ENCODE measurements at regions not wholly inside any gene's neighbourhood (a gene's known extent, or its start where the extent isn't known, plus 50 kb on each side); places are given as distances from the start of the nearest gene placed in this dataset.
"Not testable (repeated sequence)": the region's sequence is repeated elsewhere in the genome, so short reads cannot be mapped to it uniquely, and the experiment has no call there.

DNA sequence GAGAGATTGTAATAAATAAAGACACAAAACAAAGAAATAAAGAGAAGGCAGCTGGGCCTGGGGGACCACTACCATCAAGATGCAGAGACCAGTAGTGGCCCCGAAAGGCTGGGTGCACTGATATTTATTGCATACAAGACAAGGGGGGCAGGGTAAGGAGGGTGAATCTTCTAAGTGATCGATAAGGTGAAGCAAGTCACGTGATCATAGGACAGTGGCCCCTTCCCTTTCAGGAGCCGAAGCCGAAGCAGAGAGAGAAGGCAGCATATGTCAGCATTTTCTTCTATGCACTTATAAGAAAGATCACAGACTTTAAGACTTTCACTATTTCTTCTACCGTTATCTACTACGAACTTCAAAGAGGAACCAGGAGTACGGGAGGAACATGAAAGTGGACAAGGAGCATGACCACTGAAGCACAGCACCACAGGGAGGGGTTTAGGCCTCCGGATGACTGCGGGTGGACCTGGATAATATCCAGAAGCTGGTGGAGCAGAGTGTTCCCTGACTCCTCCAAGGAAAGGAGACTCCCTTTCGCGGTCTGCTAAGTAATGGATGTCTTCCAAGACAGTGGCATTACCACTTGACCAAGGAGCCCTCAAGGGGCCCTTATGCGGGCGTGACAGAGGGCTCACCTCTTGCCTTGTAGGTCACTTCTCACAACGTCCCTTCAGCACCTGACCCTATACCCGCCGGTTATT is 126.4 kb downstream of the RBM46 start:
- H3K9me3 ChIP-seq (ENCODE audit: control insufficient read depth, low read length); ATAC-seq; intact Hi-C loops (cut with DNase I); H3K27ac ChIP-seq (ENCODE audit: low read length); H3K4me3 ChIP-seq (ENCODE audit: low read length); H3K27me3 ChIP-seq (ENCODE audit: control insufficient read depth, insufficient read depth); DNase-seq; H3K4me1 ChIP-seq (ENCODE audit: control insufficient read depth, insufficient read depth, low read length): not testable (repeated sequence)
- WGBS, result 88% methylated on average over 17 of the region's 17 CpGs

GRCh38 chr4:154908168-154908567 is 127.1 kb downstream of the RBM46 start:
- Histone ChIP-seq H3K27me3 (ENCODE audit: control insufficient read depth, insufficient read depth) (no peaks in the 10 kb centered on the region), H3K4me1 (ENCODE audit: control insufficient read depth, insufficient read depth, low read length) (no peaks in the 10 kb centered on the region), H3K27ac (ENCODE audit: low read length) (no peak overlapping the region), H3K4me3 (ENCODE audit: low read length) (no peak overlapping the region), H3K9me3 (ENCODE audit: control insufficient read depth, low read length) (no peaks in the 10 kb centered on the region)
- 91% methylated on average over 1 of the region's 1 CpG for WGBS
- DNase-seq (no peak), ATAC-seq (no peak)
- intact Hi-C loops (cut with DNase I), result no loop called here

GRCh38 chr4:154911097-154911496 is 130.0 kb downstream of the RBM46 start:
- H3K4me3 ChIP-seq (ENCODE audit: low read length), result no peak overlapping the region
- 60% methylated on average over 1 of the region's 1 CpG for WGBS
- H3K27ac ChIP-seq (ENCODE audit: low read length), result no peak overlapping the region
- no peaks in the 10 kb centered on the region for H3K4me1 ChIP-seq (ENCODE audit: control insufficient read depth, insufficient read depth, low read length)
- ATAC-seq, result no peak
- H3K9me3 ChIP-seq (ENCODE audit: control insufficient read depth, low read length), result no peaks in the 10 kb centered on the region
- DNase-seq, result no peak
- no peaks in the 10 kb centered on the region for H3K27me3 ChIP-seq (ENCODE audit: control insufficient read depth, insufficient read depth)
- intact Hi-C loops (cut with DNase I), result no loop called here

DNA sequence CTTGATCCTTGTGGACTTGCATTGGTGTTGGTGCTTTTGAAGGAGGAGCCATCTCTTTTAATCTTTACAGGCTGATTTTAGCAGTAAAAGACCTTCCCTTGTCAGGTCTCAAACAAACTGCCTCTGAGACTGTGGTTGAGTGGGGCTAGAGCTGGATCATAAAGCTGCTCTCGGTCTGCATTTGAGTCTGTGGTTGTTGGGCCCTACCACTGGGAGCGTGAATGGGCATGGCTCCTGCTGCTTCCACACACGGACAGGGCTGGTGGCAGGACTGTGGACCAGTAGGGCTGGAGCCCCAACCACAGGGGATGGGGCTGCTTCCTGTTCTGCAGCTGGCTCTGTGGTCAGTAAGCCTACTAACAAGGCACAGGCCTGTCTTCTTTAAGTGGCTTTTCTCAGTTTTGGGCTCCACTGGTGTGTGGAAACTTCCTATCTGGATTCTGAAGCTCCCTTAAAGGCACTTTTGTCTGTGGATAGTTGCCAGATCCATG is 130.6 kb downstream of the RBM46 start:
- intact Hi-C loops (cut with DNase I), result no loop called here
- no peak overlapping the region for H3K4me3 ChIP-seq (ENCODE audit: low read length)
- no peak for ATAC-seq
- DNase-seq, result no peak
- no peak overlapping the region for H3K27ac ChIP-seq (ENCODE audit: low read length)
- no peaks in the 10 kb centered on the region for H3K4me1 ChIP-seq (ENCODE audit: control insufficient read depth, insufficient read depth, low read length)
- no peaks in the 10 kb centered on the region for H3K9me3 ChIP-seq (ENCODE audit: control insufficient read depth, low read length)
- WGBS, result 59% methylated on average over 3 of the region's 3 CpGs
- H3K27me3 ChIP-seq (ENCODE audit: control insufficient read depth, insufficient read depth), result no peaks in the 10 kb centered on the region

- no peaks in the 10 kb centered on the region for H3K9me3 ChIP-seq (ENCODE audit: control insufficient read depth, low read length)
- intact Hi-C loops (cut with DNase I), result no loop called here
- H3K27ac ChIP-seq (ENCODE audit: low read length), result no peak overlapping the region
- DNase-seq (no peak), ATAC-seq (no peak)
- no peak overlapping the region for H3K4me3 ChIP-seq (ENCODE audit: low read length)
- 83% methylated on average over 3 of the region's 3 CpGs for WGBS
- H3K27me3 ChIP-seq (ENCODE audit: control insufficient read depth, insufficient read depth), result no peaks in the 10 kb centered on the region
- H3K4me1 ChIP-seq (ENCODE audit: control insufficient read depth, insufficient read depth, low read length), result no peaks in the 10 kb centered on the region
Observed at GRCh38 chr4:154916068-154916467, 135.0 kb downstream of the RBM46 start.

DNA sequence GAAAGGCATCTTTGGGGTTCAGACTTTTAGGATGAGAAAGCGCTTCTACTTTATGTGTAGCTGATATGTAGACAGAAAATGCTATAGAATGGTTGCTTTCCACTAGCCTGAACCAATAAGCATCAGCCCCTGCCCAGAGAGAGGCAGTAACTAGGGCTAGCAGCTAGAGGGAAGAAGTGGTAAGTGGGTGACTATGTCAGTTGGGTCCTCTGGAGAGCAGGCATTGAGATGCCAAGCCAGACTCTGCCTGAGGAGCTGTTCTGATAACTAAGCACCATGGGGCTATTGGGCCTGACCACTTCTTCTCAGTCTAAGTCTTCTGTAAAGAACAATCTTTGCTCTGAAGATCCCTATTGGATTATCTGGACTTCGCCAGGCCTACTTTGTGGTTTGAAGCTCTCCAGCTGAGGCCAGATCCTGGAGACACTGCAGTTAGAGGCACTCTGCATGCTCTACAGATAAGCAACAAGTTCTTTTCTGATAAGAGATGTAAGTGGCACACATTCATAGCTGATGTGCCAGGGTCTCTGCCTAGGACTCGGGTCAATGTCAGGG is 146.1 kb downstream of the RBM46 start:
- Histone ChIP-seq H3K4me3 (ENCODE audit: low read length) (no peak overlapping the region), H3K27me3 (ENCODE audit: control insufficient read depth, insufficient read depth) (no peaks in the 10 kb centered on the region), H3K9me3 (ENCODE audit: control insufficient read depth, low read length) (no peaks in the 10 kb centered on the region), H3K4me1 (ENCODE audit: control insufficient read depth, insufficient read depth, low read length) (no peaks in the 10 kb centered on the region), H3K27ac (ENCODE audit: low read length) (no peak overlapping the region)
- DNase-seq (no peak), ATAC-seq (no peak)
- WGBS, result 87% methylated on average over 3 of the region's 3 CpGs
- intact Hi-C loops (cut with DNase I), result no loop called here

- H3K9me3 ChIP-seq (ENCODE audit: control insufficient read depth, low read length), result no peaks in the 10 kb centered on the region
- no peak overlapping the region for H3K4me3 ChIP-seq (ENCODE audit: low read length)
- no peaks in the 10 kb centered on the region for H3K27me3 ChIP-seq (ENCODE audit: control insufficient read depth, insufficient read depth)
- no peaks in the 10 kb centered on the region for H3K4me1 ChIP-seq (ENCODE audit: control insufficient read depth, insufficient read depth, low read length)
- no peak overlapping the region for H3K27ac ChIP-seq (ENCODE audit: low read length)
- no peak for ATAC-seq
- 56% methylated on average over 6 of the region's 6 CpGs for WGBS
- intact Hi-C loops (cut with DNase I), result no loop called here
- DNase-seq, result no peak
Observed at GRCh38 chr4:154928640-154929257, 147.7 kb downstream of the RBM46 start.

DNA sequence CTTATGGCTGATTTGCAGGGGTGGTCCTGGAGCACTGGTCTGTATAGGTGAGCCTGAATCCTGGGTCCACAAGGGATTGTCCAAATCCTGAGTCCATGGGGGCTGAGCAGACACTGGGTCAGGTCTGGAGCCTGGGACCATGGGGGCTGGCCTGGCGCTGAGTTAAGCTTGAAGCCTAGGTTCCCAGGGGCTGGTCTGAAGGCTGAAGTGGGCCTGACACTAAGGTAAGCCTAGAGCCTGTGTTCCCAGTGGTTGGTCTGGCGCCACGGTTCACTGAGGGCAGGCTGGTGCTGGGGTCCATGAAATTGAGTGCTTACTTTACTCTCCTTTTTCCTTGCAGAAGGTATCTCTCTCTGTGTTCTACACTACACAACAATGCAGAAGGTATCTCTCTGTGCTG is 155.8 kb downstream of the RBM46 start:
- Histone ChIP-seq H3K27ac (ENCODE audit: low read length) (no peak overlapping the region), H3K9me3 (ENCODE audit: control insufficient read depth, low read length) (no peaks in the 10 kb centered on the region), H3K4me1 (ENCODE audit: control insufficient read depth, insufficient read depth, low read length) (no peaks in the 10 kb centered on the region), H3K4me3 (ENCODE audit: low read length) (no peak overlapping the region), H3K27me3 (ENCODE audit: control insufficient read depth, insufficient read depth) (no peaks in the 10 kb centered on the region)
- 86% methylated on average over 3 of the region's 3 CpGs for WGBS
- DNase-seq, result no peak
- intact Hi-C loops (cut with DNase I), result no loop called here
- no peak for ATAC-seq

DNA sequence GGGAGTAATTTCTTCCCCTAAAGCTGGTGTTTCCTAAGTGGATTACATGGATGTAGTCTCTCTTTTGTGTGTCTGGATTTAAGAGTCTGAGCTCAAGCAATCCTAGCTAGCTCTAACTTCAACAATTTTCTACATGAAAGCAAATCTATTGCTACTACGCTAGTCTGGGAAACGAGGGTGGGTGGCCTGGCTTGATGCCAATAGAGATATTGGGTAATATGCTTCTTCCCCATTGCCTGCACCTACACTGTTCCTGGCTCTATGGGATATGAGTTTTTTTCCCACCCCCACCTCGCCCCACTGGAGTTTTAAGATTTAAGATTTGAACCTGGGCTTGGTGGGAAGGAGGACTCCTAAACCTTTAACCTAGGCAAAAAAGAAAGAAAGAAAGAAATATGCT is 158.8 kb downstream of the RBM46 start:
- Histone ChIP-seq H3K27me3 (ENCODE audit: control insufficient read depth, insufficient read depth) (no peaks in the 10 kb centered on the region), H3K4me1 (ENCODE audit: control insufficient read depth, insufficient read depth, low read length) (no peaks in the 10 kb centered on the region), H3K9me3 (ENCODE audit: control insufficient read depth, low read length) (no peaks in the 10 kb centered on the region), H3K4me3 (ENCODE audit: low read length) (no peak overlapping the region), H3K27ac (ENCODE audit: low read length) (no peak overlapping the region)
- 54% methylated on average over 3 of the region's 3 CpGs for WGBS
- no peak for DNase-seq
- ATAC-seq, result no peak
- intact Hi-C loops (cut with DNase I), result no loop called here

DNA sequence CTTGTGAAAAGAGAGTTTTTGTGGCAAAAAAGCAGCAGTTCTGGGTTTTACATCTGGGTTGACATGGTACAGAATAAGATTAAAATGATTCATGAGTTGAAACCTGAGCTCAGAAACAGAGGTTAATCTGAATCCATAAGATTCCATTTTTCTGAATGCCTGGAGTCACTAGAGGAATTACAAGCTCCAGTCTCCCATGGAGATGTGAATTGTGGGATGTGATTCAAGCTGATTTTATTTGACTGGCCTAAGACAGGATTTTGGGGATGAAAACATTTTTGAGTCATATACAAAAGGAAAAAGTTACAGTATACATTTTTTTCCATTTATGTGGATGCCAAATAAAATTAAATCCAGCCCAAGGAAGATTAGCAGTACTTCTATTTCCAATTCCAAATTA is 161.1 kb downstream of the RBM46 start:
- H3K9me3 ChIP-seq (ENCODE audit: control insufficient read depth, low read length), result no peaks in the 10 kb centered on the region
- H3K4me3 ChIP-seq (ENCODE audit: low read length), result no peak overlapping the region
- no peak for ATAC-seq
- H3K27me3 ChIP-seq (ENCODE audit: control insufficient read depth, insufficient read depth), result no peaks in the 10 kb centered on the region
- no peak overlapping the region for H3K27ac ChIP-seq (ENCODE audit: low read length)
- H3K4me1 ChIP-seq (ENCODE audit: control insufficient read depth, insufficient read depth, low read length), result no peaks in the 10 kb centered on the region
- intact Hi-C loops (cut with DNase I), result no loop called here
- no peak for DNase-seq

DNA sequence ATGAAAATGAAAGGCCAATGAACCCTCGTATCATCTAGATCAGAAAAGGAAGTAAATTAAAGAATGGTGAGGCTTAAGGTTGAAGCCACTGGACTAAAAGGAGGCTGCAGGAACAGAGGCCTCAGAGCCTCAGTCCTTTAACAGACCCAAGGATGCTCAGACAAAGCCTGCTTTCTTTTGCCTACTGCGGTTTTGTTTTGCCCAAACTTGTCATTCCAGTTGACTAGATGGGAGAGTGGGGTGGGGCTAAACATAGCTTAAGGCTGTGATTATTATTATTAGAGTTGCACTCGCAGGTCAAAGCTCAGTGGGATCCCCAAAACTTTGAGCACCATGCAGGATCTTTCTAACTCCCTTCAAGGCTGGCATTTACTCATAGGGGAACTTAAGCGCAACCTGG is 163.9 kb downstream of the RBM46 start:
- intact Hi-C loops (cut with DNase I), result no loop called here
- Histone ChIP-seq H3K27ac (ENCODE audit: low read length) (no peak overlapping the region), H3K4me1 (ENCODE audit: control insufficient read depth, insufficient read depth, low read length) (no peaks in the 10 kb centered on the region), H3K9me3 (ENCODE audit: control insufficient read depth, low read length) (no peaks in the 10 kb centered on the region), H3K4me3 (ENCODE audit: low read length) (no peak overlapping the region), H3K27me3 (ENCODE audit: control insufficient read depth, insufficient read depth) (no peaks in the 10 kb centered on the region)
- ATAC-seq (no peak), DNase-seq (no peak)
- 74% methylated on average over 4 of the region's 4 CpGs for WGBS

Measured in right cardiac atrium (tissue), 5 donors.